GM23338 (cell line): ENCODE measurements at regions not wholly inside any gene's neighbourhood (a gene's known extent, or its start where the extent isn't known, plus 50 kb on each side); places are given as distances from the start of the nearest gene placed in this dataset.
"Not testable (repeated sequence)": the region's sequence is repeated elsewhere in the genome, so short reads cannot be mapped to it uniquely, and the experiment has no call there.

ENCODE experiments used
- CREB1 ChIP-seq: fragments of 250-450 bp; sonication (Bioruptor Pico); IDR thresholded peaks from 2 replicates; pipeline ENCODE4 v1.5.0; 2020; ENCODE audit warnings: low read depth, mild to moderate bottlenecking, moderate library complexity
- EZH2 ChIP-seq: fragments of 200-600 bp; sonication (generic); IDR thresholded peaks from one replicate; pipeline ENCODE4 v1.8.0; 2017; ENCODE audit warnings: antibody characterized with exemption, mild to moderate bottlenecking, low read depth; ENCODE audit not compliant: unreplicated experiment
- EZH2phosphoT487 ChIP-seq: fragments of 200-600 bp; sonication (generic); IDR thresholded peaks from one replicate; pipeline ENCODE4 v1.8.1; 2018; ENCODE audit warnings: antibody characterized with exemption; ENCODE audit not compliant: unreplicated experiment
- JUNB ChIP-seq: IDR thresholded peaks from one replicate; pipeline ENCODE4 v1.6.1; 2016; ENCODE audit warnings: antibody characterized with exemption; ENCODE audit not compliant: unreplicated experiment
- TF ChIP-seq, protein P1 (sequence below), 2 experiments: fragments of 200-600 bp in 1 of 2; sonication (generic) in 1 of 2; conservative IDR thresholded peaks; 2 replicates each; pipeline versions ENCODE4 v1.5.1 to v1.6.1; 2016 to 2017; ENCODE audit warnings: antibody characterized with exemption in 2 of 2, low read depth in 2 of 2, mild to moderate bottlenecking in 2 of 2, moderate library complexity in 1 of 2

DNA sequence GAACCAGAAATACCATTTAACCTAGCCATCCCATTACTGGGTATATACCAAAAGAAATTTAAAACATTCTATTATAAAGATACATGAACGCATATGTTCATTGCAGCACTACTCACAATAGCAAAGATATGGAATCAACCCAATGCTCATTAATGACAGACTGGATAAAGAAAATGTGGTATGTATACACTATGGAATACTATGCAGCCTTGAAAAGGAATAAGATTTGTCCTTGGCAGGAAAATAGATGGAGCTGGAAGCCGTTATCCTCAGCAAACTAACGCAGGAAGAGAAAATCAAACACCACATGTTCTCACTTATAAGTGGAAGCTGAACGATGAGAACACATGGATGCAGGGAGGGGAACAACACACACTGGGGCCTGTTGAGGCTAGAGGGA, 146.1 kb upstream of the HMGA2 start:
- TF ChIP-seq EZH2phosphoT487; JUNB; CREB1 (CRISPR knock-in tag); EZH2: not testable (repeated sequence)
- TF ChIP-seq, protein P1, sequence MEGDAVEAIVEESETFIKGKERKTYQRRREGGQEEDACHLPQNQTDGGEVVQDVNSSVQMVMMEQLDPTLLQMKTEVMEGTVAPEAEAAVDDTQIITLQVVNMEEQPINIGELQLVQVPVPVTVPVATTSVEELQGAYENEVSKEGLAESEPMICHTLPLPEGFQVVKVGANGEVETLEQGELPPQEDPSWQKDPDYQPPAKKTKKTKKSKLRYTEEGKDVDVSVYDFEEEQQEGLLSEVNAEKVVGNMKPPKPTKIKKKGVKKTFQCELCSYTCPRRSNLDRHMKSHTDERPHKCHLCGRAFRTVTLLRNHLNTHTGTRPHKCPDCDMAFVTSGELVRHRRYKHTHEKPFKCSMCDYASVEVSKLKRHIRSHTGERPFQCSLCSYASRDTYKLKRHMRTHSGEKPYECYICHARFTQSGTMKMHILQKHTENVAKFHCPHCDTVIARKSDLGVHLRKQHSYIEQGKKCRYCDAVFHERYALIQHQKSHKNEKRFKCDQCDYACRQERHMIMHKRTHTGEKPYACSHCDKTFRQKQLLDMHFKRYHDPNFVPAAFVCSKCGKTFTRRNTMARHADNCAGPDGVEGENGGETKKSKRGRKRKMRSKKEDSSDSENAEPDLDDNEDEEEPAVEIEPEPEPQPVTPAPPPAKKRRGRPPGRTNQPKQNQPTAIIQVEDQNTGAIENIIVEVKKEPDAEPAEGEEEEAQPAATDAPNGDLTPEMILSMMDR (conservative IDR thresholded peaks at IDR 0.05; ENCODE audit: low read depth in 2 of 2), result not testable (repeated sequence)
